ENCODE measurements at regions not wholly inside any gene's neighbourhood (a gene's known extent, or its start where the extent isn't known, plus 50 kb on each side); places are given as distances from the start of the nearest gene placed in this dataset.

DNA sequence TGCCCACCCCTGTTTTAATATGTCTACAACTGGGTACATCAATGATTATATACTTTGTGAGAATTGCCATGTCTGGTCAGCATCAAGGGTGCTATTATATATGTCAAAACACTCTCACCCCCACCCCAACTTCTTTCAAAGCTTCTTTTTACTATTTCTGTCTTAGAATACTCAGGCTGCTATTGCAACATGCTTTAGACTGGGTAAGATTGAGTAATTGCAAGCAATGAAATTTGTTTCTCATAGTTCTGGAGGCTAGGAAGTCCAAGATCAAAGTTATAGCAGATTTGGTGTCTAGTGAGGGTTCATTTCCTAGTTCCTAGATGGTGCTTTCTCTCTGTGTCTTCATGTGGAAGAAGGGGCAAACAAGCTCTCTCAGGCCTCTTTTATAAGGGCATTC is 100.5 kb upstream of the KCNK1 start:
- TF ChIP-seq, protein P1, sequence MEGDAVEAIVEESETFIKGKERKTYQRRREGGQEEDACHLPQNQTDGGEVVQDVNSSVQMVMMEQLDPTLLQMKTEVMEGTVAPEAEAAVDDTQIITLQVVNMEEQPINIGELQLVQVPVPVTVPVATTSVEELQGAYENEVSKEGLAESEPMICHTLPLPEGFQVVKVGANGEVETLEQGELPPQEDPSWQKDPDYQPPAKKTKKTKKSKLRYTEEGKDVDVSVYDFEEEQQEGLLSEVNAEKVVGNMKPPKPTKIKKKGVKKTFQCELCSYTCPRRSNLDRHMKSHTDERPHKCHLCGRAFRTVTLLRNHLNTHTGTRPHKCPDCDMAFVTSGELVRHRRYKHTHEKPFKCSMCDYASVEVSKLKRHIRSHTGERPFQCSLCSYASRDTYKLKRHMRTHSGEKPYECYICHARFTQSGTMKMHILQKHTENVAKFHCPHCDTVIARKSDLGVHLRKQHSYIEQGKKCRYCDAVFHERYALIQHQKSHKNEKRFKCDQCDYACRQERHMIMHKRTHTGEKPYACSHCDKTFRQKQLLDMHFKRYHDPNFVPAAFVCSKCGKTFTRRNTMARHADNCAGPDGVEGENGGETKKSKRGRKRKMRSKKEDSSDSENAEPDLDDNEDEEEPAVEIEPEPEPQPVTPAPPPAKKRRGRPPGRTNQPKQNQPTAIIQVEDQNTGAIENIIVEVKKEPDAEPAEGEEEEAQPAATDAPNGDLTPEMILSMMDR (IDR thresholded peaks at IDR 0.05) = no peak
- TF ChIP-seq POLR2A (IDR thresholded peaks at IDR 0.05) = no peak
- no peak for TF ChIP-seq POLR2AphosphoS5 (IDR thresholded peaks at IDR 0.05)
- no peak for TF ChIP-seq EP300 (IDR thresholded peaks at IDR 0.05)
